ENCODE measurements at regions not wholly inside any gene's neighbourhood (a gene's known extent, or its start where the extent isn't known, plus 50 kb on each side); places are given as distances from the start of the nearest gene placed in this dataset.
A peak's percentile ranks its signal among the peaks of the same experiment; 100 is the strongest.

GRCh38 chr13:73248154-73248553, 189.3 kb downstream of the KLF5 start:
- TF ChIP-seq, protein P1, sequence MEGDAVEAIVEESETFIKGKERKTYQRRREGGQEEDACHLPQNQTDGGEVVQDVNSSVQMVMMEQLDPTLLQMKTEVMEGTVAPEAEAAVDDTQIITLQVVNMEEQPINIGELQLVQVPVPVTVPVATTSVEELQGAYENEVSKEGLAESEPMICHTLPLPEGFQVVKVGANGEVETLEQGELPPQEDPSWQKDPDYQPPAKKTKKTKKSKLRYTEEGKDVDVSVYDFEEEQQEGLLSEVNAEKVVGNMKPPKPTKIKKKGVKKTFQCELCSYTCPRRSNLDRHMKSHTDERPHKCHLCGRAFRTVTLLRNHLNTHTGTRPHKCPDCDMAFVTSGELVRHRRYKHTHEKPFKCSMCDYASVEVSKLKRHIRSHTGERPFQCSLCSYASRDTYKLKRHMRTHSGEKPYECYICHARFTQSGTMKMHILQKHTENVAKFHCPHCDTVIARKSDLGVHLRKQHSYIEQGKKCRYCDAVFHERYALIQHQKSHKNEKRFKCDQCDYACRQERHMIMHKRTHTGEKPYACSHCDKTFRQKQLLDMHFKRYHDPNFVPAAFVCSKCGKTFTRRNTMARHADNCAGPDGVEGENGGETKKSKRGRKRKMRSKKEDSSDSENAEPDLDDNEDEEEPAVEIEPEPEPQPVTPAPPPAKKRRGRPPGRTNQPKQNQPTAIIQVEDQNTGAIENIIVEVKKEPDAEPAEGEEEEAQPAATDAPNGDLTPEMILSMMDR (IDR thresholded peaks at IDR 0.05; ENCODE audit: insufficient read depth, low read length, severe bottlenecking) = no peak
- FAIRE-seq (no peak), DNase-seq (ENCODE audit: low read depth) (no peak)
- H3K4me3 ChIP-seq (ENCODE audit: low read depth, low read length) = no peak overlapping the region
- H3K27me3 ChIP-seq (ENCODE audit: control insufficient read depth, insufficient read depth, low read length) = no peaks in the 10 kb centered on the region
- no peaks in the 10 kb centered on the region for H3K36me3 ChIP-seq (ENCODE audit: control insufficient read depth, insufficient read depth, low read length)

- TF ChIP-seq, protein P1 (IDR thresholded peaks at IDR 0.05; ENCODE audit: insufficient read depth, low read length, severe bottlenecking) = no peak
- FAIRE-seq (no peak), DNase-seq (ENCODE audit: low read depth) (no peak)
- Histone ChIP-seq H3K27me3 (ENCODE audit: control insufficient read depth, insufficient read depth, low read length) (no peaks in the 10 kb centered on the region), H3K4me3 (ENCODE audit: low read depth, low read length) (no peak overlapping the region), H3K36me3 (ENCODE audit: control insufficient read depth, insufficient read depth, low read length) (no peaks in the 10 kb centered on the region)
These were observed 186.4 kb downstream of the KLF5 start for GRCh38 chr13:73245246-73245645.

GRCh38 chr13:73244467-73244866, 185.7 kb downstream of the KLF5 start:
- Histone ChIP-seq H3K4me3 (ENCODE audit: low read depth, low read length) (no peak overlapping the region), H3K36me3 (ENCODE audit: control insufficient read depth, insufficient read depth, low read length) (no peaks in the 10 kb centered on the region), H3K27me3 (ENCODE audit: control insufficient read depth, insufficient read depth, low read length) (no peaks in the 10 kb centered on the region)
- DNase-seq (ENCODE audit: low read depth) (no peak), FAIRE-seq (no peak)
- TF ChIP-seq, protein P1 (IDR thresholded peaks at IDR 0.05; ENCODE audit: insufficient read depth, low read length, severe bottlenecking) = no peak

DNA sequence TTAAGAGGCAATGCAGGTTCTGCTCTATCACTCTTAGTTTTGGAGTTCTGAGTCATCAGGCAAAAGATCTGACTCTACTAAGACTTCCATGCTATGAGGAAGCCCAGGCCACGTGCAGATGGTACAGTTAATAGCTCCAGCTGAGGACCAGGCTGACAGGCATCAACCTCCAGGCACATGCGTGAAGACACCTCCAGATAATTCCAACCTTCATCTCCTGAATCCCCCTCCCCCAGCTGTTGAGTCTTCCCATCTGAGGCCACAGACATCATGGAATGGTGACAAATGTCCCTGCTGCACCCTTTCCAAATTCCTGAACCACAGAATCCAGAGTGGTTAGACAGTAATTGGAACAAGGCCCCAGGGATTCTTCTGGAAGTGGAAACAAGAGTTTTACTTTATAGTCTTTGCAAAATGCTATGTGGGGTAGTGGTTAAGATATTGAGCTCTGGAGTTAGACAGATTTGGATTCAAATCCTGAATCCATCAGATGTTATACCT, 183.8 kb downstream of the KLF5 start:
- no peak overlapping the region for H3K4me3 ChIP-seq (ENCODE audit: low read depth, low read length)
- no peaks in the 10 kb centered on the region for H3K36me3 ChIP-seq (ENCODE audit: control insufficient read depth, insufficient read depth, low read length)
- peak; percentile 32 for FAIRE-seq
- no peaks in the 10 kb centered on the region for H3K27me3 ChIP-seq (ENCODE audit: control insufficient read depth, insufficient read depth, low read length)
- no peak for DNase-seq (ENCODE audit: low read depth)
- TF ChIP-seq, protein P1 (IDR thresholded peaks at IDR 0.05; ENCODE audit: insufficient read depth, low read length, severe bottlenecking) = no peak

DNA sequence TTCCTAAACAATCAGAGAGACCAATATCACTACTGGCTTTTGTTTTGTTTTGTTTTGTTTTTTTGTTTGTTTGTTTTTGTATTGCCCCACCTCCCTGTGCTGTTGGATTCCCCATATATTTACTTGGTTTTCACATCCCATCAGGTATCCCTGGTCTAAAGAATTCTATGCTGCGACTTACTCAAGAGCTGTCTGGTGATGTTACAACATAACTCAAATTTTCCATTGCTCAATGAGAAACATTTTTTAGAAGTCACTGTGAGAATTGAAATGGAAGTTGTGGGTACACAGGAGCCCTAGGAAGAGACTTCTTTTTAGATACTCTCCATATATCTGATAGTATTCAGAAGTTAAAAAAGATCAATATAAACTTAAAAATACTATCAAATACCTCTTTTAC, 181.4 kb downstream of the KLF5 start:
- no peak overlapping the region for H3K4me3 ChIP-seq (ENCODE audit: low read depth, low read length)
- no peaks in the 10 kb centered on the region for H3K27me3 ChIP-seq (ENCODE audit: control insufficient read depth, insufficient read depth, low read length)
- FAIRE-seq (no peak), DNase-seq (ENCODE audit: low read depth) (no peak)
- no peaks in the 10 kb centered on the region for H3K36me3 ChIP-seq (ENCODE audit: control insufficient read depth, insufficient read depth, low read length)
- TF ChIP-seq, protein P1 (IDR thresholded peaks at IDR 0.05; ENCODE audit: insufficient read depth, low read length, severe bottlenecking) = no peak

DNA sequence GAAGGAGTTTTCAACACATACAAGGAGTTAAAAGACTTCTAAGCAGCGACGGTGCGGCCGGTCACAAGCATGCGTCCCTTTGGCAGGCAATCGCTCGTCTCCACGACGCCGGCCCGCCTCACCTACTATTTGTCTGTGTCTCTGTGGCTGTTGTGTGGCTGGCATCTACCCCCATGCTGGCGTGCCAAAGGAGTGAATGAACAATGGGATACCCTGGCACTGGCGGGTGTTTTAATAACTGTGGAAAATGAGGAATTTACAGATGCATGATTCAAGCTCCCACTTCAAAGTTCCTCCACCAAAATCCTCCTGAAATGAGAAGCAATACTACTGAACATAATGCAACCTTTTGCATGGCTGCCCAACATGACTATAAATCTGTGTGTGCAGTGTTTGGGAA, 176.6 kb downstream of the KLF5 start:
- TF ChIP-seq, protein P1 (IDR thresholded peaks at IDR 0.05; ENCODE audit: insufficient read depth, low read length, severe bottlenecking) = no peak
- no peaks in the 10 kb centered on the region for H3K27me3 ChIP-seq (ENCODE audit: control insufficient read depth, insufficient read depth, low read length)
- no peaks in the 10 kb centered on the region for H3K36me3 ChIP-seq (ENCODE audit: control insufficient read depth, insufficient read depth, low read length)
- H3K4me3 ChIP-seq (ENCODE audit: low read depth, low read length) = no peak overlapping the region
- FAIRE-seq (no peak), DNase-seq (ENCODE audit: low read depth) (no peak)
